ENCODE measurements at regions not wholly inside any gene's neighbourhood (a gene's known extent, or its start where the extent isn't known, plus 50 kb on each side); places are given as distances from the start of the nearest gene placed in this dataset.

- Histone ChIP-seq H3K27ac (no peak overlapping the region), H3K9me3 (ENCODE audit: severe bottlenecking) (no peaks in the 10 kb centered on the region), H3K36me3 (no peaks in the 10 kb centered on the region), H3K27me3 (ENCODE audit: insufficient read depth, low read depth, severe bottlenecking) (peaks cover 92% of the 10 kb centered on the region), H3K4me3 (ENCODE audit: low read depth, low read length) (no peak overlapping the region)
- TF ChIP-seq CTCF (IDR thresholded peaks at IDR 0.05; ENCODE audit: low read depth, low read length) = no peak
- DNase-seq = no peak
These were observed 208.6 kb downstream of the C1D start for GRCh38 chr2:67854103-67854743.

GRCh38 chr2:67854798-67855197, 208.0 kb downstream of the C1D start:
- TF ChIP-seq CTCF (IDR thresholded peaks at IDR 0.05; ENCODE audit: low read depth, low read length) = peak; percentile 39
- H3K36me3 ChIP-seq = no peaks in the 10 kb centered on the region
- H3K27me3 ChIP-seq (ENCODE audit: insufficient read depth, low read depth, severe bottlenecking) = peaks cover 95% of the 10 kb centered on the region
- no peak overlapping the region for H3K27ac ChIP-seq
- H3K9me3 ChIP-seq (ENCODE audit: severe bottlenecking) = no peaks in the 10 kb centered on the region
- no peak overlapping the region for H3K4me3 ChIP-seq (ENCODE audit: low read depth, low read length)
- DNase-seq = peak; percentile 17

GRCh38 chr2:67856866-67857265, 205.9 kb downstream of the C1D start:
- no peak for DNase-seq
- H3K36me3 ChIP-seq = no peaks in the 10 kb centered on the region
- H3K27me3 ChIP-seq (ENCODE audit: insufficient read depth, low read depth, severe bottlenecking) = peaks cover 92% of the 10 kb centered on the region
- H3K4me3 ChIP-seq (ENCODE audit: low read depth, low read length) = no peak overlapping the region
- H3K9me3 ChIP-seq (ENCODE audit: severe bottlenecking) = no peaks in the 10 kb centered on the region
- TF ChIP-seq CTCF (IDR thresholded peaks at IDR 0.05; ENCODE audit: low read depth, low read length) = no peak
- H3K27ac ChIP-seq = no peak overlapping the region

GRCh38 chr2:67857836-67858235, 205.0 kb downstream of the C1D start:
- no peaks in the 10 kb centered on the region for H3K36me3 ChIP-seq
- H3K27me3 ChIP-seq (ENCODE audit: insufficient read depth, low read depth, severe bottlenecking) = peaks cover 85% of the 10 kb centered on the region
- H3K4me3 ChIP-seq (ENCODE audit: low read depth, low read length) = no peak overlapping the region
- TF ChIP-seq CTCF (IDR thresholded peaks at IDR 0.05; ENCODE audit: low read depth, low read length) = no peak
- no peak for DNase-seq
- no peaks in the 10 kb centered on the region for H3K9me3 ChIP-seq (ENCODE audit: severe bottlenecking)
- no peak overlapping the region for H3K27ac ChIP-seq

- no peaks in the 10 kb centered on the region for H3K9me3 ChIP-seq (ENCODE audit: severe bottlenecking)
These were observed 203.9 kb downstream of the C1D start for GRCh38 chr2:67858886-67859285.

More at GRCh38 chr2:67858886-67859285, 203.9 kb downstream of the C1D start:
- Histone ChIP-seq H3K4me3 (ENCODE audit: low read depth, low read length) (no peak overlapping the region), H3K36me3 (no peaks in the 10 kb centered on the region), H3K27me3 (ENCODE audit: insufficient read depth, low read depth, severe bottlenecking) (peaks cover 85% of the 10 kb centered on the region), H3K27ac (no peak overlapping the region)
- DNase-seq = no peak
- TF ChIP-seq CTCF (IDR thresholded peaks at IDR 0.05; ENCODE audit: low read depth, low read length) = no peak
